SW480 (cell line): ENCODE measurements at regions not wholly inside any gene's neighbourhood (a gene's known extent, or its start where the extent isn't known, plus 50 kb on each side); places are given as distances from the start of the nearest gene placed in this dataset.
"Not testable (repeated sequence)": the region's sequence is repeated elsewhere in the genome, so short reads cannot be mapped to it uniquely, and the experiment has no call there.

Experiments
- DNase-seq: peaks from one replicate; pipeline ENCODE4 v3.0.0-alpha.2; 2016; ENCODE audit warnings: low spot score

DNA sequence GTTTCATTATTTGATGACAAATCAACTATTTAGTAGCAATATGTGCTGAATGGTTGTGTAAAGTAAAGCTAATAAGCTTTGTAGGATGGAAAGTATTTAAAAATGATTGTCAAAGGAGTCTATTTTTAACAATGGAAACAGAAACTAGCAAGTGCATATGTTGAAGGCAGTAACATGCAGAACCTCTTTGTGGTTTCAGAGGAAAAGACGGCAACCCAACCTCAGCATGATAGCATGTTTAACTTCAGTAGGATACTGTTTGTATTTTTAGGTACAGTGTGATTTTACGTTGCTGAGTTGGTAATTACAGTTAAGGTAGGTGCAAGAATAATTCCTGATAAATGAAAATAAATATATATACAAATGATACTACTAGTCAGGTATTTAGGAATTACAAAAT is 545.4 kb downstream of the CDY1 start:
- DNase-seq: not testable (repeated sequence)

DNA sequence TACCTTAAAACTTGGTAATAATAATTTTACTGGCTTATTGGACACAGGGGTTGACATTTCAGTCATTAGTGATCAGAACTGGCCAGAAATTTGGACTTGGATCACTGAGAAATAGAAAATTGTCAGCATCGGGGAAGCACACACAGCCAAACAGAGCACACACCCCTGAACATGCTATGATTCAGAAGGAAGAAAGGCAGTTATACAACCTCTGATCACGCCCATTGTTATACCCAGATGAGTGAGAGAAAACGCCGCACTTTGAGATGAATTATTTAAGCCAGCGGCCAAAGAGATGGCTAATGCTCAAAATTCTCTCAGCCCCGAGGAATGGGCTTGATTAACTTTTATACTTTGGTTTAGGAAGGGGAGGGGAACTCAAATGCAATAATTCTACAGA is 557.4 kb downstream of the CDY1 start:
- DNase-seq: not testable (repeated sequence)

DNA sequence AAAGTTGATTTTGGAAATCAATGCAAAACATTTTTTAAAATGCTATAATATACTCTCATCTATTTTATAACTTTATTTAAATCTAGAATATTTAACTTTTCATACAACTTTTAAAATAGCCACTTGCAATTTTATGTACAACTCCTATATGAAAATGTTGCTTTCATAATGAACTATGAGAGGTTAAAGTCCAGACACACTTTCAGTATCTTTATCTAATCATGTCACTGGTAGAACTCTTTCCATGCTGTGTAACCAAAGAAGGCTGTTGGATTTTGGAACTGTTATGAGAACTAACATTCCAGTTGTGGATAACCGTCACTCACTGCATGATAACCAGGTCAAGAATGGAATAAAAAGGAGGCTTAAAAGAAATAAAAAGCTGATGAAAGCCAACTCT is 603.1 kb downstream of the CDY1 start:
- not testable (repeated sequence) for DNase-seq

DNA sequence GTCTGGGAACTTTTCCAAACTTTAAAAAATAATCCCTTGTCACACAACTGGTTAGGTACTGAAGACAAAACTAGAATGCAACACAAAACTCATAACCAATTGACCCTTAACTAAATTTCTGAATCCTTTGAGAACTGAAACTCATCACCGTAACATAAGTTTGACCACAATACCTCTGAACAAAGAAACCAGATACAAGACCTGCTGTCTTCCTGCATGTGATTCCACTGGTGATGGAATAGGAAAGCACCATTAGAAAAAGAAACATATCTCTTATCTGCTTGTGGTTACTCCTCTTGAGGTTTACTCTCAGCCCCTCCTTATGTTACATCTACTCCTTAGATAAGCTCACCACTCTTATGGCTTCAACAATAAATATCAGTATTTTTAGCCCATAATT is 603.6 kb downstream of the CDY1 start:
- DNase-seq: not testable (repeated sequence)

DNA sequence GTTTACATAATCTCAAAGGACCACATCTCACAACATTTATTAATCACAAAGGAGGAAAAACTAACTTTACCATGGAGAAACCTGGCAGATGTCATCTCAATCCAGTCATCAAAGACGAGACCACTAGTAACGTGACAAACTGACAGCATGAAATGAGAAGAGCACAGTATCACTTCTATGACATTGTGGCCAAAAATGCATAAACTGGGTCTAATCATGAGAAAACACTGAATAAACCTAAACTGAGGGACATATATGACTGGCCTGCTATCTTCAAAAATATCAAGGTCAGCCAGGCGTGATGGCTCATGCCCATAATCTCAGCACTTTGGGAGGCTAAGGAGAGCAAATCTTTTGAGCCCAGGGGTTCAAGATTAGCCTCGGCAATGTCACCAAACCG is 619.0 kb downstream of the CDY1 start:
- not testable (repeated sequence) for DNase-seq

DNA sequence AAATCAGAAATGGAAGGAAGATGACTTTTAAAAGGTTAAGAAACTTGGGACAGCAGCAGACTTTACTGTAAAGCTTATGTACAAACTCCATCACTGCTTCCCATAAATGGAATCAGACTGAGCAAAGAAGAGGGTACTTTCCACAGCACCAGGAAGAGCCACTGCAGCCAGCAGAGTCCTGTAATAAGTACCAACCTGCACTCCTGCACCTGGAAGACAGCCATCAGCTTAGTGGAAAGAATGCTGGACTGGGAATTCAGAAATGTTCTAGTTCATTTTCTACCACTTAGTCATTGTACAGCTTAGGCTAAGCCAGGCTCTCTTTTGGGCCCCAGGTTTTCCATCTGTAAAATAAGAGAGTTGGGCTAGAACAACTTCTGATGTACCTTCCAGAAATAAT is 632.3 kb downstream of the CDY1 start:
- DNase-seq: not testable (repeated sequence)

DNA sequence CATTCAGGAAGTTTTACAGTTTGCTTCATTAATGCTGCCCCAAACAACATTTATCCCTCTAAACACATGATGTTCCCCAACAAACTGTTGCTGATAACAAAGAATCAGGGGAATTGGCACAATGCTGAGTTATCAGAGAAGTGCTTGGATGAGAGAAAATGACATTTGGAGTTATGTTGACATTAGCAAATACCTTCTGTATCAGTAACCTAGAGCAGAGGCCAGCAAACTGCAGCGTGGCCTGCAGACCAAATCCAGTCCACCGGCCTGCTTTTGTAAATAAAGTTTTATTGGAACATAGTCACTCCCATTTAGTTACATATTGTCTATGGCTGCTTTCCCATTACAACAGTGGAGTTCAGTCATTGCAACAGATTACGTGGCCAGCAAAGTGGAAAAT is 643.5 kb downstream of the CDY1 start:
- not testable (repeated sequence) for DNase-seq

DNA sequence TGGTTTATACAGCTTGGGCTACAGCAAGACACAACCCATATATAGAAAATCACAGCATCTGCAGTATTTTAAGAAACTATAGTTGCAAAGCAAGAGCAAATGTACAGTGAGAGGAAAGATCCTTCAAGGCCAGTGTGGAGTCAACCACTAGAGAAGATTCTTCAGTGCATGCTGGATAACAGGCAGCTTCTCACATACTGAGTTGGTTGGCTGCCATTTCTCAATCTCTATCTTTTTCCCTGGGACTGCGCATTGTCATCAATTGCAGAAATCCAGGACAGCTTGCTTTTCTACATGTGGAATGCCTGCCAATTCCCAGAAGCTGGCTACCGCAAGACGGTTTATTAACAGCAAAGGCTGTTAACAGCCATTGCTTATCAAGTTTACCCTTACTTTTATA is 646.5 kb downstream of the CDY1 start:
- not testable (repeated sequence) for DNase-seq

DNA sequence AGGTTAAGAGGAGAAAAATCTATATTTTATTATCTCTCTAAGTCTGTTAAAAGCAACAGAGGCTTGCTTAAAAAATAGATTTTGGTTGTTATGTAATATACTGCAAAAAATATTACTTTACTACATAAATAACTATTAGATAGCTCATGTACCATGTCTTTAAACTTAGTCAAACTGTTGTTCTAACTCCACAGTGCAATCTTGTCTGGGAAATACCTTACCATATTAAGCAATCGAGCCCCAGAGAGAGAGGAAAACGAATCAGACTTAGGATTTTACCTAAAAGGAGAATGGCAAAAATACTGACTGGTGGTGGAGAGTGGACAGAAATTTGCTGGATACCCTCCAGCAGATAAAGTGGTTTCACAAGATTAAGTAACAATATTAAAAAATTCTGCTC is 647.0 kb downstream of the CDY1 start:
- DNase-seq: not testable (repeated sequence)

DNA sequence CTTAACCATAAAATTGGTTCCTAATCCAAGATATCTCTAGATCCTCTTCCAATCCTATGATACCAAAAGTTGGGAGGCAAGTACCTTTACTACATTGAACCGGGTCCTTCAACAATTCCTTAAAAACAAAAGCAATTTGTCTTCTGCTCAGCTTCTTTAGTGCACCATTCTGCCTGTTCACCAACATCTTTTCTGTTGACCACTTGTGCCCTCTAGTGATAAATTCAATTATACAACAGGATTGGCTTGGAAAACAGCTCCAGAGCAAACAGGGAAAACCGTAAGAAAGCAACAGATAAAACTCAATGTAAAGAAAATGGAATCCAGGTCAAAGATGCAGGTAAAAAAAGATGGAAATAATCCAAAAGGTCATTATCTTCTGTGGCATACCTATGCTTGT is 651.2 kb downstream of the CDY1 start:
- DNase-seq: not testable (repeated sequence)

DNA sequence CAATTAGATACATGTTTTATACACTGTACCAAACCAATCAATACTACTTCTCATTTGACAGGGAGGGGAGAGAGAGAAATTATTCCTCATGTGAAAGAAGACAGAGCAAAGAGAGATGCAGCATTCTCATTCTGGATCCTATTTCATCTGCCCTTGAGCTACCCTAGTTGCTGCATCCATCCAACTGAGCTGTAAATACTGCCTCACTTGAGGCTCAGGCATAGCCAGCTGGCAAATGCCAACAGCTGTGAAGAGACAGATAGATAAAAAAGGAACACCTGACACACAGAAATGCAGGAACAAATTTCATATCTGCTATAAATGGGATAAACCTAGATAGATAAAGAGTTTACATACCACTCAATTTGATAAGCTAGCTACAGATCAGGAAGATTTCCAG is 684.1 kb downstream of the CDY1 start:
- DNase-seq: not testable (repeated sequence)

DNA sequence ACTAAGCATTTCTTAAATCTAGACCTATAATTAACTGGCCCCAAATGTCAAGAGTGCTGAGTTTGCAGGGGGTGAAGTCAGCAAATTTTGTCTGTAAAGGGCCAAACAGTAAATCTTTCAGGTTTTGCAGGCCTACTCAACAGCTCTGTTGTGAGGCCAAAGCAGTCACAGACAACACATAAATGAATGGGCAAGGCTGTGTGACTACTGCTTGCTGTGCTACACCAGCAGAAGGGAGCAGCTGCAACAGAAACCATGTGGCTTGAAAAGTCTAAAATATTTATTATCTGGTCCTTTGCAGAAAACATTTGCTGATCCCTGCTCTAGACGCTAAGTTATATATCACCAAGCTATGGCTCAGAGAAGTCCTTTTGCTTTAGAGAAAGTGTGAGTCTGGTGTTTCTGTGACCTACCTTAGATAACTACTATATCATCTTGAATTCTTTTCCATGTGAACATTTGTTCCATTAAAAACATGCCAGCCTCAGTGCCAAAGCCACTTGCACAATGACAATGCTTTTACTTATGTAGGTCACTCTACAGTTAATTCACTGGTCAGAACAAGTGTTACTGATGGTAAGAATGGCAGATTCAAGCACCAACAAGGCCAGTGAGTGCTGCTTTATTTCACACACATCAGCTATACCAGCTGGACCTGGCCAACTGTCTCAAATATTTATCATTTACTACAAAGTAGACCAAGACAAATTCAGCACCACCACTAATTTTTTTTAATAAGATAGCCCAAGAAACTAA is 684.9 kb downstream of the CDY1 start:
- DNase-seq: not testable (repeated sequence)

DNA sequence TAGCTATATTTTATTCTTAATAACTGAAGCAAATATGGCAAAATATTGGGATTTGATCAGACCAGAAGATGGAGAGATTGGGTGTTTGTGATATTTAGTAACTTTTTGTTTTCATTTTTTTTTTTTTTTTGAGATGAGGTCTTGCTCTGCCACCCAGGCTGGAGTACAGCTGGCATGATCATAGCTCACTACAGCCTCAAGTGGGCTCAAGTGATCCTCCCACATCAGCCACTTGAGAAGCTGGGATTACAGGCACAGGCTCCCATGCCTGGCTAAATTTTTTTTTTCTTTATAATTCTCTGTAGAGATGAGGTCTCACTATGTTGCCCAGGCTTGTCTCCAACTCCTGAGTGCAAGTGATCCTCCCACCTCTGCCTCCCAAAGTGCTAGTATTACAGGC is 686.4 kb downstream of the CDY1 start:
- not testable (repeated sequence) for DNase-seq

DNA sequence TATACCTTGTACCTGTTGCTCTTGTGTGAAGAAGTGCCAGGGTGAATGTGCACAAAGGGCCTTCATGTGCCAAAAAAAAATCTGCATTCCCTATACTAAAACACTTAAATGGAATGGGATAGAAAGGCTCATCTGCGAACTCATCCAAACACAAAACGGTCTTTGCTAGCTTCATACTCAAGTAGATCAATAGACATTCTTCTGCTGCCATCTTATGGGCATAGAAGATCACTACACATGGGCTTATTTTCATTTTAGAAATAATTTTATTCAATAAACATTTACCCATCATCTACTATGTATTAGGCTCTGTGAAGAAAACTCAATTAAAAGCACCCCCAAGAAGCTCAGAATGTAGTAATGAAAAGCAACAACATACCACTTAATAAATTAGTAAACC is 693.1 kb downstream of the CDY1 start:
- peak; percentile 0 for DNase-seq

DNA sequence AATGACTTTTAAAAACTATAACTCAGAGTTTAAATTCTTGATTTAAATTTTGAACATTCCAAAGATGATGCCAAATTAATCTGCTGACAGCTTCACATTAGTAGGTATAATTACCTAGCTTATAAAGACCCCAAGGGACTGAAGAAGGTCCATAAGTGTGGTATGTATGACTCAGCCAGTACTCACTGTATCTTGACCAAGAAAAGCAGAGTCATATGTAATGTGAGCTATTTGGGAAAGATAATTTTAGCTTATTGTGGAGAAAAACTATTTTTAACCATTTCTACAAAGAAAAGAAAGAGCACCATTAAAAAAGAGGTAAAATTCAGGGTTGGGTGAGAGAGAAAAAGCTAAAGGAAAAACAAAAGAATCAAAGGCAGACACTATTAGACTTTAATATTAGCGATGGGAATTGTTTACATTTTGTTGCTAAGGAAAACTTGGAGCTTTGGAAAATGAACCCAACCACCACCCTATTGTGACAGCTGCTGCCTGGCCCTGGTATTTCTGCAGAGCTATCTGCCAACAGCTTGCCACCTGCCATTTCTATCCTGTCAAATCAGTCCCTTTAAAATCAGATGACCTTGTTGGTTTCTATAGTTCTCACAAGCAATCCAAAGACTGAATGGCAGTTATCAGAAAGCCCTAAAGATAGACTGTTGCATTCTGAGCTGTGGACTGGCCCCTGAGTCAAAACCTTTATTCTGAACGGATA is 697.7 kb downstream of the CDY1 start:
- DNase-seq: not testable (repeated sequence)

DNA sequence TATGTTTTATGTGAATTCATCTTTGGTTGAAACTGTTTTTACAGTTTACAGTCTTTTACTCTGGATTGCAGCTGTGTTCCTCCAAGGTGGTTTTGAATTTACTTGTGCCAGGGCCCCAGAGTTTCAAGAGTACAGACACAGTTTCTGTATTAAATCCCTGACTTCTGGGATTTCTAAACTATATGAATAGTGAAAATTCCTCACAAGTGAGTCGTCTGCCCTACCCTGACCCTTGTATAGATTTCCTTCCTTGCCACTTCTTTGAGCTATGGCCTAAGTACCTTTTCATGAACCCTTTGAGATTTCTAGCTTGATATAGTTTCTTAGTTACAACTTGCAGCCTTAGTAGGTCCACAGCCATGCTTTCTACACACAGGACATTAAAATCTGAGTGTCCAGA is 700.8 kb downstream of the CDY1 start:
- not testable (repeated sequence) for DNase-seq

DNA sequence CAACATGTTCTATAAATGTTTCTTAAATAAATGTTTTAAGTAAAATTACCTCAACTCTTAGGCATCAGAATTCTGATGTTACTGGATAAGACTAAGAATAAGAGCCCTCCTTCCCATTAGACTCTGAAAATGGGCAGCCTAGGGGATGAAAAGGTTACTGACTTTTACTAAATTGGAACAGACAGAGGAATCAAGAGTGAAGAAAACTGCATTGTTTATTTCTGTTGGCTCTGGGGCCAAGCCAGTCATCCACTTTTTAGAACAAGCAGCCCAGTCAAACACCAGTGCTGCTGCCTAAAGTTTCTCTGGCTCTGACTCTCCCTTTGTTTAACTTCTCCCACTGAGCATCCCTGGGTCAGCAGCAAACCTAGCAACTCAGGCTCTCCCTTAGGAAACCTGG is 731.0 kb downstream of the CDY1 start:
- not testable (repeated sequence) for DNase-seq

DNA sequence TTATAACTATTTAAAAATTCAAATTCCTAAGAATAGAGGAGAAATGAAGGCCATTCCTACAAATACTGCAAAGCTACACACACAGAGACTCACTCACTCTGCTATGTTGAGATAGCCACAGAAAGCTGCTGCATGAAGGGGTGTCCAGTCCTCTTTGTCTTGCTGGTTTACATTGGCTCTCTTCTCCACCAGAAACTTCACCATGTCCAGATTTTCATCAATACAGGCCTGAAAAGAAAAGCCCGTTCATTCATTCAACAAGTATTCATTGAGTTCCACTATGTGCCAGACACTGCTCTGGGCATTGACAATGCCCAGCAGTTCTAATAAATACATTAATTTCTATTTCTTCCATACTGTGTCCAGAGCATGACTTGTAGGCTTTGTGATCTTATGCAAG is 732.3 kb downstream of the CDY1 start:
- no peak for DNase-seq

DNA sequence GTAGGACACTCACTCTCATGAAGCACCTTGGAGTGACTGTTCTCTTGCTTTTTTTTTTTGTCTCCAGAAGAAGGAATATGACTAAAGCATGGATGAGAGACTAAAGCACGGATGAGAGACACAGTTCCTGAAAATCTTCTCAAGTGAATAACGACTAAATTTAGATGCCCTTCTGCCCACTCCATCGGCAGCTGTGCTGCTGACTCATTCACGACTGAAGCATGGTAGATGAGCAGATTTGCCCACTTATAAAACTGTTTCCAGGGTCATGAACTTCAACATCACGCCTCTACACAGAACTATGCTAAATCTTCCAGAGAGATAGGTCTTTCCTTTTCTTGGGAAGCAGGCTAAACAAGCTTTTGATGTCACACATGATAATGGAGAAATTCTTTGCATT is 738.0 kb downstream of the CDY1 start:
- not testable (repeated sequence) for DNase-seq

DNA sequence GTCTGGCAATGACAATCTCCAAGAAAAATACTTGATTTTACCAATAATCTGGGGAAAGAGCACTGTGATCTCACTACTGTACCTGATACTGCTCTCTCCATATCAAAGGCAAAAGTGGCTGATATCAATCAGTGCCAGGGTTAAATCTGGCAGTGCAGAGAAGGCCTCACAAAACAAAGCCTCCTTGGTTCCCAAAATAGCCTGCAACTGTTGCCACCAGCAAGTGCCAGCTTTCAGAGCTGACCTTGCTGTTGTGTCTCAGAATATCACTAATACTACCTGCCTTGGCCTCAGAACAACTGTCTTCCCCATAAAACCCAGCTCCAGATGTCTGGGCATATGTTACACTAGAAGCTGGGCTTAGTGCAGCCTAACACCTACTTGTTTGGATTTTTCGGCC is 738.6 kb downstream of the CDY1 start:
- DNase-seq: not testable (repeated sequence)

DNA sequence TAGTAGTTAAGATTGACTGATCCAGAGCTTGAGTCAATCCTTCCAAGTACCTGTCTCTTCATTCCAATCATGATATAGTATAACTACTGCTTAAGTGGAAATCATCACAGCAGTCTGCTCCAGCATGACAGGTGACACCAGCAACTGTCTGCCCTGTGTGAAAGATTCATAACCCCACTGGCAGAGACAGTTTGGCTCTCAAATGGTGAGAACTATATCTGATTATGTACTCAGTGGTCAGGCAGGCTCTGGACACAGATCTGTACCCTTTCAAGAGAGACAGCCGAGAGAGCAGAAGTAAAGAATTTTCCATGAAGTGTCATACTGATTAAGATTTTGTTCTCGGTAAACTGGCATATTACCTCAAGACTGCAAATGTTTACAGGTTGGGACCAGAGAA is 741.5 kb downstream of the CDY1 start:
- not testable (repeated sequence) for DNase-seq

DNA sequence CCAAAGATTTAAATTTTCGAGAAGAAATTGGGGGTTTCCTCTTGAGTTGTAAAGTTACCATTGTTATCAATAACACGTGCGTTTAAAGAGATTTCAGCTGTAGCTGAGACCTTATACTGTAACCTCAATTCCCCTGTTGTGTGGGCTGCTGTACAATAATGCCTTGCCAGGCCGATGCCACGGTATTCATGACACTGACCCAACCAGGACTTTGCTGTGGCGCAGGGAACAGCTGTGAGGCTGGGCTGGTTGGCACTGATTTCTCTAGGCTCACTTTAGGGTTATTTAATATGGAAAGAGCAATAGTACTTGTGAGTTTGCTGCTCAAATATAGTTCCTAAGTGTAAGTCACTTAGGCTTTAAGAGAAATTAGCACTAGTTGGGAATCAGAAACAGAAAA is 744.2 kb downstream of the CDY1 start:
- not testable (repeated sequence) for DNase-seq

DNA sequence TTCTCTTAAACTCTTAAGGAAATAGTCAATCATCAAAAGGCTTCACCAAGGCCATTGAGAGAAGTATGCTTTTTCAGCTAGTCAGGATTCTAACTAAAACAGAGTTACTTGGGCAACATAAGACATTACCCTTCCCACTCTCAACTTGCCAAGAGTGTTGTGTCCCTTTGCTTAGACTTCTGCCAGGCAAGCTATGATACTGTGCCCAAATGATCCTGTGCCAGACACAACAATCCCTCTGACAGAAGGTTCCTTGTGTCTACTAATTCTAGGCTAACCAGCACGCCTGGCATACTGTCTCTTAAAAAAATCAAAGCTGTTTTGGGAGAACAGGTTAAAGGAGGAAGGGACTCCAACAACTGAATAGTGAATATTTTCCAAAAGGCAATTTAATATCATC is 750.6 kb downstream of the CDY1 start:
- not testable (repeated sequence) for DNase-seq
